ENCODE measurements at regions not wholly inside any gene's neighbourhood (a gene's known extent, or its start where the extent isn't known, plus 50 kb on each side); places are given as distances from the start of the nearest gene placed in this dataset.
"Not testable (repeated sequence)": the region's sequence is repeated elsewhere in the genome, so short reads cannot be mapped to it uniquely, and the experiment has no call there.

DNA sequence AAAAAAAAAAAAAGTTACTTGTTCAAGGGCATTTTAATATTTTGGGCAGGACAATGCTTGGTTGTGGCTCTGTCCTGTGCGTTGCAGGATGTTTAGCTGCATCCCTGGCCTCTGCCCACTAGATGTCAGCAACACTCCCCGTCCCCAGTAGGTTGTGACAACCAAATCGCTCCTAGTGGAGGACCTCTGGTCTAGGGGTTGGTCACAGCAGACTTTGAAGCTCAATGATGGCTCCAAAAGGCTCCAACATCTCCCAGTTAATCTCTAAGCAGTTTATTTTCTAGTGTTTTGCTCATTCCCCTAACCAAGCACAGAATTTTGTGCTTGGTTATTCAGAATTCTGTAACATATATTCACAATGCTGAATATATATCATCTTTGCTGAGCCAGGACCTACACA lies 67.0 kb downstream of the CHRNA1 start:
- peak; percentile 81 for DNase-seq (ENCODE audit: low read depth, low spot score)

GRCh38 chr2:174694920-174695319 lies 69.4 kb downstream of the CHRNA1 start:
- no peak for DNase-seq (ENCODE audit: low read depth, low spot score)

- no peak for DNase-seq (ENCODE audit: low read depth, low spot score)
Observed at GRCh38 chr2:174694196-174694878, 69.9 kb downstream of the CHRNA1 start.

DNA sequence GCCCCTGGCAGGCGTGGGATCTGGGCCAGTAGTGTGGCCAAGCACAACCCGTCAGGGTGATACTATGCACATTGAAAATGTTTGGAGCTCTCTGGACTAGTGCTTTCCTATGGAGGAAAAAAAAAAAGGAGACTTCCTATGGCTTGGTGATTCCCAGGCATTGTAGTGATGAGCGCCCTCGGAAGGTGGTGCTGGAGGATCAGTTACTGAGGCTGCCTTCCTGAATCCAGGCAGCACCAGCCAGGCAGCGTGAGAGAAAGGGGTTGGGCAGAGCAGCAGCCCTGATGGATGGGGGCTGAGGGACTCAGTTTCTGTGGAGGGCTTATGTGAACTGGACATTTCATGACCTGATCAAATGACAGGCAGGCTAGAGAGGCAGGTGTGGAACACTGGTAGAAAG lies 70.9 kb downstream of the CHRNA1 start:
- no peak for DNase-seq (ENCODE audit: low read depth, low spot score)

DNA sequence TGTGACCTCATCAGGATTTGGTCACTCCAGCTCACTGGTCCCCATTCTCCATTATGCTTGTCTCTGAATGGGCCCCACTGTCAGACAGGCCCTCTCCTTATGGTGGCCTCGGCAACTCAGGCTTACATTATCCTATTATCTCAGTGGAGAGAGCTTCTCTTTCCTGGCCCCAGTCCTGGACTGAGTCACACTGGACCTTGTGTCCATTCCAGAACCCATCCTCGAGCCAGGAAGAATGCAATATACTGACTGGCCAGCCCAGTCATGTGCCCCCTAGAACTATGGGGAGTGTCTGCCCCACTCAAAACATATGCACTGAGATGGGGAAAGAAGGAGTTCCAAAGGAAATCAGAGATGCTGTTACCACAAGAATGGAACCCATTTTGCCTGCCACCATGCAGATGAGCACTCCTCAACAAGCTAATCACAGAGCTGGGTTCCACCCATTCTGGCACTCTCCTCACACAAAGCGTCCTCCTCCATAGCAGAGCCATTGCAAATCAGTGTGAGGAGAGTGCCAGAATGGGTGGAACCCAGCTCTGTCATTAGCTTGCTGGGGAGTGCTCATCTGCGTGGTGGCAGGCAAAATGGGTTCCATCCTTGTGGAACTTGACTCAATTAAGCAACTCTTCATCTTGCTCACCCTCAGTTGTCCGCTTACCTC lies 71.9 kb downstream of the CHRNA1 start:
- DNase-seq (ENCODE audit: low read depth, low spot score): no peak

DNA sequence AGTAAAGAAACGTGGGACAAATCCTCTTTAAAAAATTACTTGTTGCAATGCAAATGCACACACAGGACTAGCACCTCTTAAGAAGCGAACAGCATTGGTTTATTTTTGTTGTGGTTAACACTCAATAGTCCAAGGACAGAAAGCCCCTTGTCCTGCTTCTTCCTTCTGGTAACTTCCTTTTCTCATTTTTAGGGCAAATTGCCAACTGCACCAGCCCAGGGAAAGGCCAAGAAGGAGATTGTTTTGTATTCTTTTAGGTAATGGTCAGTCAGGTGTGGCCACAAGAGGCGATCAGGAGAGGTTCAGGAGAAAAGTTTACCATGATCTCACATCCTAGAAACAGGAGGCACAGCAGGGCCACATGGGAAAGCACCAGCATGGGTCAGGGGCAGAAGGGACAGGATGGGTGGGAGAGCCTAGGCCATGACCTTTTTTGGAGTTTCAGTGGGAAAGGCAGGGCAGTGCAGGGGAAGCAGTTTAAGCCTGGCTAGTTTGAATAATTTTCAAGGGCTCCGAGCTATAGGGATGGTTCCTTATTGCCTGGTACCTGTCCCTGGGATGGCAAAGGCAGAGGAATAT lies 73.0 kb downstream of the CHRNA1 start:
- DNase-seq (ENCODE audit: low read depth, low spot score): no peak

DNA sequence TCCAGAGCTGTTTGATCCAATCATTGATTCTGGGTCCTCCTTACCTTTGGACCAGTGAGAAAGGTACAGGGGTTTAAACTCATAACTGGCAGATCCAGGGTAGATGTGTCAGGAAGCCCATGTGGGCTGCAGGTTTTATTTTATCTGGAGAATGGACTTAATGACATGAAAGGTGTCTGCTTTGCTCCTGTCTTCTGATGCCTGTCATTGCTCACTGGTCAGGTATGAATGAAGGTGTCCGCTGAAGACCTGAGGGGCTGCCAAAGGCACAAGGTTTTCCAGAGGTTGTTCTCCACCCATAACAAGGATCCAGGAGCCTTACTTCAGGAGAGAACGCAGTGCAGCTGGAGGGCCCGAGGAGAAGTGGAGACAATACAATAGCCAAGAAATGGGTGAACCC lies 74.2 kb downstream of the CHRNA1 start:
- no peak for DNase-seq (ENCODE audit: low read depth, low spot score)

- DNase-seq (ENCODE audit: low read depth, low spot score): no peak
Observed at GRCh38 chr2:174688079-174688478, 76.2 kb downstream of the CHRNA1 start.

DNA sequence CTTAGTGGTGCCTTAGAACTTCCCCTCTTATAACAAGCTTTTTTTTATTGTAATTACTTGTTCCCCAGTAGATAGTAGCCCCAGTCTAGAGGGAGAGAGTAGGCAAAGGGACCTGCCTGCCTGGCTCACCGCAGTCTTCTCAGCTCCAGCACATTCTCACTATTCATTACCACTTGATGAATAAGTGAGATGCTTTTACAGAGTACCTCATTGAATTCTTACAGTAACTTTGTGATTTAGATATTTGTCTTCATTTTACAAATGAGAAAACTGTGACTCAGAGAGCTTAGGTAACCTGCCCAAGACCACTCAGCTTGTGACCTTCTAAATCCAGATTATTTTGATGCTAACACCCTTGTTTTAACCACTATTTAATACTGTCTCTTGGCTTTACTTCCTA lies 77.8 kb downstream of the CHRNA1 start:
- DNase-seq (ENCODE audit: low read depth, low spot score): no peak

DNA sequence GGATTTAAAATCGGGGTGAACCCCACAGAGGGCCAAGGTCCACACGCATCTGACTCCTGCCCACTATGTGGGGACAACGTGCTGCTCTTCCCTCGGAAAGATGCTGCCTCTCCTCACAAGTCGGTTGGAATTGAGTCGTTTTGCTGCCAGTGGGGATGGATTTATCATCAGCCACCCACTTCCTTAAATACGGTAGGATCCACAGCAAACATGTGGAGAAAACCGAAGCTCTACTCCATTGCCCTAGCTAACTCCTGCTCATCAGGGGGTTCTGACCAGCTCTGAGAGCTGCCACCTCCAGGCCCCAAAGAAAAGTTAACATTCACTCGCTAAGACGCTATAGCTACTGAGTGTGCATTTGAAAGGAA lies 80.9 kb downstream of the CHRNA1 start:
- DNase-seq (ENCODE audit: low read depth, low spot score): peak; percentile 25

GRCh38 chr2:174682578-174683391 lies 81.5 kb downstream of the CHRNA1 start:
- peak; percentile 44 for DNase-seq (ENCODE audit: low read depth, low spot score)

DNA sequence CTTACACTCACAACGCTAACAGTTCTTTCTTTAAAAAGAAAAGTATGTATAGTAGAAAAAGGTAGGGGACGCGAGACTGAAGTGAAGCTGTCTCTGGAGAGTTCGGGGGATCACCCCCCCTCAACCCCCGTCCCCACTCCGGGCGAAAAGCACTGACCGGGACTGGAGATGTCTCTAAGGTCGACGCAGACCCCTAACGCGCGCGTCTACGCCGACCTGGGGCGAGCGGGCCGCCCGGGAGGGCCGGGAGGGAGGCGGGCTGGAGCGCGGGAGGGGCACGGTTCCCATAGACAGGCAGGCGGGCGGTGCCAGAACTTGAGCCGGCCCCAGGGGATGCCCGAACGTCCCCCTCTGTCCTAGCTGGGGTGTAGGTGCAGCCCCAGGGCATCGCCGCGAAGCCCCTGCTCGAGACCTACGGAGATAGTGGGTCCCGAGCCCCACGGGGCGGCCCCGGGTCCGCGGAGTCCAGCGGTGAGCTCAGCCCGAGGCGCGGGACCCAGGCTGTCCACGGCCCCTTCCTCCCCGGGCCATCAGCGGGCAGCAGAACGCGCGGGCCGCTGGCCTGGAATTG lies 82.2 kb downstream of the CHRNA1 start:
- DNase-seq (ENCODE audit: low read depth, low spot score): peak; percentile 49

GRCh38 chr2:174681099-174682006 lies 82.9 kb downstream of the CHRNA1 start:
- peak; percentile 56 for DNase-seq (ENCODE audit: low read depth, low spot score)

DNA sequence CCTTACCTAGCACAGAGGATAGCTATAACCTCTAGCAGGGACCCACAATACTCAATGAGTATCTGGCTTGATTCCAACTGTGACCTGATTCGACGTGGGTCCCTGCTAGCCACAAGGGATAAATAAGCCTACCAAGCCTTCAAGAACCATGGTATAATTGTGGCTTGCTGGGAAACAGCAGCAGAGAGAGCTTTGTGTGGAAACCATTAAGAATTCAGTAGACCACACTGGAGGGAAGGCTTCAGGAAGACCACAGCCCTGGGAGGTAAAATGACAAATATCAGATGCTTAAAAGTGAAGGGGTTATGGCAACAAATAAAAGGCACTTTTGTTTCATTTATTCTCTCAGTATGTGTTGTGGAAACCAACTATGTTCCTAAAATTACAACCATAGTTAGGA lies 82.6 kb upstream of the WIPF1 start:
- no peak for DNase-seq (ENCODE audit: low read depth, low spot score)

- DNase-seq (ENCODE audit: low read depth, low spot score): no peak
Observed at GRCh38 chr2:174678395-174678794, 80.8 kb upstream of the WIPF1 start.

DNA sequence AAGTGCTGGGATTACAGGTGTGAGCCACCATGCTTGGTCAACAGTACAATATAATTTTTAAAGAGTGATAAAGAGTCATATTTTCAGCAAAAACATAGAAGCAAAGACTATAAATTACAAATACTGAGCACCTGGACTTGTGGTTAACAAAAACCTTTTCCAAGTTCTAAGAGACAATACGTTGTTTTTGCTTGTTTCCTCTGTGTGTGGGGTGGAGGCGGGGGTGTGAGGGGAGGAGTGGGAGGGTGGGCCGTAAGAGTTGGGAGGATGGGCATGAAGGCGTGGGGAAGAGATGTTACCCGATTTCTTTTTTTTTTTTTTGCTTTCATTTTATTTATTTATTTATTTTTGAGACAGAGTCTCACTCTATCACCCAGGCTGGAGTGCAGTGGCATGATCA lies 78.0 kb upstream of the WIPF1 start:
- no peak for DNase-seq (ENCODE audit: low read depth, low spot score)

DNA sequence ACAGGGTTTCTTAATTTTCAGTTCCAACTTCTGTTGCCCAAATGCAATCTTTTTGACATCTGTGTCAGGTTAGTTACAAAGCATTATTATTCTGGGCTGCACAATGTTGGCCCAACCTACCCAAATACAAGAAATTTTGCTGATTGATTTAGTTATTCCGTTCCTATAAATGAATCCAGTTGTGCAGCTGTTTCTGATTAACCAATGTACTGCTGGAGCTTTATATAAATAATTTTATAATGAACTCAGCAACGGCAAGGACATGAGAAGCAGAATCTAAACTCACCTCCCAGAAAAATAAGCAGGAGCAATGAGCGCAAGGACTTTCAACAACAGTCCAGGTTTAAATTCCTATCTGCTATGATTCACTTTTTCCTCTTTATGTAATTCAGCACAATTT lies 76.3 kb upstream of the WIPF1 start:
- no peak for DNase-seq (ENCODE audit: low read depth, low spot score)

DNA sequence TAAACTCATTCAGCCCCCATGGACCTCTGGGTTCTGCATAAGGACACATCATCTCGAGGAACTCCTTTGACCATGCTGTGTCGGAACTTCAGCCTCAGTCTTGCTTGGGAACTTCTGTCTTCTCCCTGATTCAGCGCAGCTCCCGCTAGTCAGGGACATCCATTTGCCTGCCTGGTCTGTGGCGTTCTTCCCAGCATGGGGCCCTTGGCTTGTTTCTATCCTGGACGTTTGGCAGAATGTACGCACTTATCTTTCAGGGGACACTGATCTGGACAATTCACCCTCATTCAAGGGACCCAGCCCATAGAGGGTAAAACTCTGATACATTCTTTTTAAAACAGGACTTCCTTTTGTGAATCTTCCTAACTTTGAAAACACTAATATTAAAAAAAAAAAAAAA lies 75.8 kb upstream of the WIPF1 start:
- DNase-seq (ENCODE audit: low read depth, low spot score): no peak

GRCh38 chr2:174671532-174671931 lies 73.9 kb upstream of the WIPF1 start:
- DNase-seq (ENCODE audit: low read depth, low spot score): not testable (repeated sequence)

DNA sequence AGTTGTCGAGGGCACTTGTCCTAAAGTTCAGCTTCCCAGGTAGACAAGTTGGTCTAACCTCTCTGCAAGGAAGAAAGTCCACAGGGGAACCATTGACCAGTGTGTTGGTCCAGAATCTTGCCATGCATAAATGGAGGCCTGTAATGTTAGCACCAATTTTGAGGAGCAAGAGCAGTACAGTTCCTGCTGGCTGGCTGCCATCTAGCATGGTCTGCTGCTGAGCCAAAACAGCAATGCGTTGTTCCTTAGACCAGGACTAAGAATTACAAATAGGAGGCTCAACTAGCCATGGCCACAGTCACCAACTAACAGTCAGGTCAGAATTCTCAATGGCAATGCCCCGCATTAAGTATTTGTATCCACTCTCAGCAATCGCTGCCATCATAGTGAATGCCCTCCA lies 72.8 kb upstream of the WIPF1 start:
- DNase-seq (ENCODE audit: low read depth, low spot score): no peak

DNA sequence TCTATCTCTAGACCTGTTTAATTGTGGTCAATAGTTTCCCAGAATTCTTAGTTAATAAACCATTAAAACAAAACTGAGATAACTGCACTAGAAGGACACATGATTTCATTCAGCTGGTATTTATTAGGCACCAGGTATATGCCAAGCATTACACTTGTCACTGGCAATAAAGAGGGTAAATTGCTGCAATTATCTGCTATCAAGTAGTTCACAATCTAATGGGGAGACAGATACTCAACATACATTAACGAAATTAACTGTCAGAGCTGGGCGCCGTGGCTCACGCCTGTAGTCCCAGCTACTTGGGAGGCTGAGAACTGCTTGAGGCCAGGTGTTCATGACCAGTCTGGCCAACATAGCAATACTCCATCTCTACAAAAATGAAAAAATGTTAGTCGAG lies 71.7 kb upstream of the WIPF1 start:
- DNase-seq (ENCODE audit: low read depth, low spot score): no peak
